HG03060 (cell line): ENCODE measurements at regions not wholly inside any gene's neighbourhood (a gene's known extent, or its start where the extent isn't known, plus 50 kb on each side); places are given as distances from the start of the nearest gene placed in this dataset.

ENCODE experiments used
- ATAC-seq: cut with Tn5 transposase; IDR thresholded peaks from one replicate; pipeline ENCODE4 v1.9.1; 2021; ENCODE audit warnings: low read depth, moderate number of reproducible peaks; ENCODE audit not compliant: unreplicated experiment

DNA sequence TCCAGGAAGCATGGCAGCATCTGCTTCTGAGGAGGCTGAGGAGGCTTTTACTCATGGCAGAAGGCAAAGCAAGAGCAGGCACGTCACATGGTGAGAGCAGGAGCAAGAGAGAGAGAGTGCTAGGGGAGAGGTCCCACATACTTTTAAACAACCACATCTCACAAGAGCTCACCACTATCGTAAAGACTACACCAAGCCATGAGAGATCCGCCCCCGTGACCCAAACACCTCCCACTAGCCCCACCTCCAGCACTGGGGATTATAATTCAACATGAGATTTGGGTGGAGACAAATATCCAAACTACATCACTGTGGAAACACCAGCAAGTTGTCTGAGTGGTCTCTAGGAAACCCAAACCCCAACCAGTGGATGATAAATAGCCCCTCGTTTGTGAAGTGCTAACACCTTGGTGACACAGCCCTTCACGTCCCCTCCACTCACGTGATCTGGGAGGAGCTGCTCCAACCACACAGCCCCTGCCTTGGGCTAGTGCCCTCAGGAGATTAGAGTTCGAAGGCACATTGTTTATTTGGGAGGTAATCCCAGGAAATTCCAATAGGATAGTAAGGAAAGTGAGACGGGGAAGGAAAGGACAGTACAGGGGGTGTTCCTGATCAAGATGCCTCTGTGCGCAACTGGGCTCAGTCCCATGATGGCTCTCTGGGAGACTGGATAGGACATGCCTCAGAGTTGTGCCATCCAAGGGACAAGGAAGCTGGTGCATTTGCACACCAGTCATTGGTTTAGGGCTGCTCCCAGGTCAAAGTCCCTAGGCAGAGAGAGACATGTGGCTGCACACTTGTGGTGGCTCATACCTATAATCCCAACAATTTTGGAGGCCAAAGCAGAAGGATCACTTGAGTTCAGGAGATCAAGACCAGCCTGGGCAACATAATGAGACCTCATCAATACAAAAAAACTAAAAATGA, 80.6 kb upstream of the CTNNB1 start:
- ATAC-seq, result no peak

DNA sequence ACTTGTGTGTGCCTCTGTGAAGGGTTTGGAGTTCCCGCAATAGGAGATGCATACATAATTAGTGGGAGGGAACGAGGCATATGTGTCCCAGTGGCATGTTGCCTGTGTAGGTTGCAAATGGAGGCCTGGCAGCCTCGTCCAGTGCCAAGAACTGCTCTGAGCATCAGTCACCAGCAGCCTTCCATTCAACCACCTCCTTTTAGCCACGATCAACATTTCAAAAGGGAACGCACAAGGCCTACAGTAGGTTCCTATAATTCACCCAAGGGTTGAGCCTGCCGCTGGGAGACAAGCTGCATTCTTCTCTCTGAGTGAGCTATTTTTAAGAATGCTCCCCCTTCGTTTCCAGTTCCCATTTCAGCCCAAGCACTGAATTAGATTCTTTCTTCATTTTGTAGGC, 78.8 kb upstream of the CTNNB1 start:
- no peak for ATAC-seq

DNA sequence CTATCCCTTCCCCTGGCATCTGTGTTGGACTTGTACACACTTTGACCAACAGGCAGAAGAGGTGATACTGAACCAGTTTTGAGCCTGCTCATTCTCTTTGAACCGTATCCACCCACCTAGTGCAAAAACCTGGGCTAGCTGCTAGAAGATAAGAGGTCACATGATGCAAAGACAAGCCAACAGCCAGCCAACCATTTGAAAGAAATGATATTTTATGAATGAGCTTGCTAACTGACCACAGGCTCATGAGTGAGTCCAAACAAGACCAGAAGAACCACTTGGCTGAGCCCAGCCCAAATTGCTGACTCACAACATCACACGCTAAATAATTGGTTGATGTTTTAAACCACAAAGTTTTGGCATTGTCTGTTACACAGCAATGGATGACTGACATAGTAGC, 74.0 kb upstream of the CTNNB1 start:
- no peak for ATAC-seq

DNA sequence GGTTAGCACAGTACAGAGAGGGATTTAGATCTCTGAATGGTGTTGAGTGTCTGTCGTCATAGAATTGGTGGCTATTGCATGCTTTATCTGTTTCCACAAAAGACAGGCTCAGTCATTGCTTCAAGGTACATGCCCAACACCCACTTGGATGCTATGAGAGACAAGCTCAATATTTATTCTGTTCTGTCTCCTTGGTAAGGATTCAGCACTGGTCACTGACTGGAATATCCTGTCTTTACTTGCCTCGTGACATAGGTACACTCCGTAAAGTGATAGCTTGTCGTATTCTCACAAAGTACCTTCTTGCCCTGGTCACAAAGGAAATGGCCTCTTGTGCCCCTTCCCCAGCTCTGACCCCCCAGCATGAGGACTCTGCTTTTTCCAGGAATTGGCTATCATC, 72.8 kb upstream of the CTNNB1 start:
- no peak for ATAC-seq

DNA sequence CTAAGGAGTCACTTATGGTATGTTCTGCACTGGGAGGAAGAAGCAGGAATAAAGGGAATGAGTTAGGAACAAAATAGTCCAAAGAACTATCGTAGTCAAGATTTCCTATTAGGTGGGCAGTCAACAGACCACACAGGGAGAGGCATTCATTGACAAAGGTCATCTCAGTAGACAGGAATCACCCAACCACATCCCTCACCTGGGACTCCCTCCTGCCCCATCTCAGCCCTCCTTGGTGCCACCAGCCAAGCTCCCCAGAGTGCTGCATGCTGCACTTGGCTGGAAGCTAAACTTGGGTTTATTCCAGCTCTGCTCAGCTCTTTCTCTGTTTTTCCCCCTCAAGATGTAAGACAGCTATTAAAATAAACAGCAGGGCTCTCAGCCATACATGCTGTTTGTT, 72.3 kb upstream of the CTNNB1 start:
- ATAC-seq, result no peak

DNA sequence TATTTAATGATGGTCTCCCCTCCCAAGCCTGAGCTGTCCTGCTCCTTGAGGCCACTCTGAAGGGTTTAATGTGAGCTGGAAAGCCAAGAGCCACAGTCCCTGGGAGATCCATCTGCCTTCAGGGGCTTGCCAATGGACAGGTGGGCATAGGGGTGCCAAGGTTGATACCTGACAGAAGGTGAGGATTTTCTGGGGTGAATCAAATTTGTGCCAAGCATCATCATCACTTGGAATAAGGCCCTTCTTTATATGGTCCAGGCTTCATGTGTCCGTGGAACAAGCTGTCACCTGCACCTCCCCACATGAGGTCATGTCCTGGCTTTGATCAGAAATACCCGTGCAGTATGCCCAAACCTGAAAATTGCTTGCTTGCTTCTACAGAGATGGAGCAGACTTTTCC, 71.9 kb upstream of the CTNNB1 start:
- ATAC-seq, result no peak

DNA sequence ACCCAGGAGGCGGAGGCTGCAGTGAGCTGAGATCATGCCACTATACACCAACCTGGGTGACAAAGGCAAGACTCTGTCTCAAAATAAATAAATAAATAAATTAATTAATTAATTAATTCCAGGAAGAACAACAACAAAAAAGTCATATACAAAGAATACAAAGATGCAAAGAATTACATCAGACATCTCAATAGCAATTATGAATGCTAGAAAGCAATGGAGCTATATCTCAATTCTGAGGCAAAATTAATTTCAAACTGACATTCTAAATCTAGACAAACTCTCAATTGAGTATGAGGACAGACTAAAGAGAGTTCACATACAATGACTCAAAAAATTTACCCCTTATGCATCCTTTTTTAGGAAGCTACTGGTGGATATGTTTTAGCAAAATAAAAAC, 69.6 kb upstream of the CTNNB1 start:
- ATAC-seq, result no peak

DNA sequence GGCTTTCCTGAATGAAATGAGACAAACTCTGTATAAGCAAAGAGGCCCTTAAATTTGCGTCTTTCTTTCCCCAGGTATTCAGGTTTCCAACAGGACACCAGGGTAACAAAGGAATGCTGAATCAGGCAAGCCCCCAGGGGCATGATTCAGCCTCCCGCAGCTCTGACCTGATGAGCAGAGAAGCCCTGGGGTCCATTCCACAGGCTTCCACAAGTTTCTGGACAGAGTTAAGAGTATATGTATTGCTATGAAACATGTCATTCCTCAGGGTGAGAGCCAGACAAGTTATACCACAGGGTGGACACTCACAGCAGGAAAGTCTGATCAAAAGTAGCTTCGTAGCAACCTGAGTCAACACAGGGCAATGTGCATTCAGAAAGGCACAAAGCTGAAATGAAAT, 68.1 kb upstream of the CTNNB1 start:
- no peak for ATAC-seq

DNA sequence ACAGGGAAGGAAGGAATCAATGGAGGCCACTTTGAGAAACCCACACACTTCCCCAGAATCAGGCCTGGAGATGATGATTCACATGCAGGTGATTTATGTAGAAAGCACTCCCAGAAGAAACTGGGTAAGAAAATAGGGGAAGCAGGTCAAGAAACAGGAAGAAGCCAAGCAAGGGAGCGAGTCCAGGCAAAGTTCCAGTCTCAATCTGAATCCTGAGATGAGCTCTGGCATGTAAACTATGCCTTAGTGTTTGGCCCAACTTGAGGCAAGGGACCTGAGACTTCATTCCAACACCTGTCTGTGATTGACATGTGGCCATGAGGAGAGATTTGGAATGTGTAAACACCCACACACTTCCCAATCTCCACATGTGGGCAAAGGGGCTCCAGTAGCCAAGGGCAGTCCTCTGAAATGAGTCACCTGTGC, 61.6 kb upstream of the CTNNB1 start:
- no peak for ATAC-seq

DNA sequence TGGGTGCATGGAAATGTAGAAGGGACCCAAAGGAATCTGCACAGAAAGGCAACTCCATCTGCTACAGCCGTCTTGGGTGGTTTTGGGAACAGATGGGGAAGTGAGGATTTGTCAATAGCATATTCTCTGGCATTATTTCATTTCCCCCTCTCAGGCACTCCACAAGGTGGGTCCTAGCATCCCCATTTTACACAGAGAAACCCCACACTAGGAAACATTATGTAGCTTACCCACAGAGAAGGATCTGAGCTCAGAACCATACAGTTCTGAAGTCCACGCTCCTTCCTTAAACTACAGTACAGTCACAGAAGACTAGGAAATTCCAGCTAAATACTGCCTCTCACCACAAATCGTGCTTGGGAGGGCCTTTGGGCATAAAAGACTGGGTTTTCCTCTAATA, 61.2 kb upstream of the CTNNB1 start:
- no peak for ATAC-seq

DNA sequence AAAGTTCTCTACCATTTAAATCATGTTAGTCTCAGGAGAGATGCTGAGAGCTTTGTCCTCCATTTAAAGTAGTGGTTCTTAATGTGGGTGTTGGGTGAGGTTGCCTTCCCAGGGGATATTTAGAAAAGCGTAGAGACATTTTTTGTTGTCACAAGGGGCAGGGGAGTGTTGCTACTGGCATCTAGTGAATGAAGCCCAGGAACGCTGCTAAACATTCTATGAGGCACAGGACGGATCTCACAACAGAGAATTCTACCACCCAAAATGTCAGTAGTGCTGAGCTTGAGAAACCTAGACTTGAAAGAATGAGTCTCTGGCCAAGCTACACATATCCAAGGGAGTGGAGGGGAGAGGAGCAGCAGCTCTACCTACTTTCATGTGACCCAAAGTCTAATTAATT, 60.7 kb upstream of the CTNNB1 start:
- ATAC-seq, result no peak

DNA sequence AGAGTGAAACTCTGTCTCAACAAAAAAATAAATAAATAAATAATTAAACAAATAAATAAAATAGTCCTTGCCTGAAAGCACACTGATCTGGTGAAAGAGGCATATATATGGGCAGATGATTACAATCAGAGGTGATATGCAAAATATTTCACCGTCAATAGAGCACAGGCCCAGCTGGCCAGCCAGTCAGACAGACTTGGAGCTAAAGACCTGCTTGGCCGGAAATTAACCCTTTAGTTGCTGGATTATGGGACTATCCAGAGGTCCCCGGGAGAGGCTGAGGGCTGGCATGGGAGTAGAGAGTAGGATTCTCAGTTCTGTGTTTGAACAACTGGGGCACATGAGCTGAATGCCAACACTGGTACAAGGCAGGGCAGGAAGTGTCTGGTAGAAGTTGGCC, 59.1 kb upstream of the CTNNB1 start:
- ATAC-seq, result no peak

DNA sequence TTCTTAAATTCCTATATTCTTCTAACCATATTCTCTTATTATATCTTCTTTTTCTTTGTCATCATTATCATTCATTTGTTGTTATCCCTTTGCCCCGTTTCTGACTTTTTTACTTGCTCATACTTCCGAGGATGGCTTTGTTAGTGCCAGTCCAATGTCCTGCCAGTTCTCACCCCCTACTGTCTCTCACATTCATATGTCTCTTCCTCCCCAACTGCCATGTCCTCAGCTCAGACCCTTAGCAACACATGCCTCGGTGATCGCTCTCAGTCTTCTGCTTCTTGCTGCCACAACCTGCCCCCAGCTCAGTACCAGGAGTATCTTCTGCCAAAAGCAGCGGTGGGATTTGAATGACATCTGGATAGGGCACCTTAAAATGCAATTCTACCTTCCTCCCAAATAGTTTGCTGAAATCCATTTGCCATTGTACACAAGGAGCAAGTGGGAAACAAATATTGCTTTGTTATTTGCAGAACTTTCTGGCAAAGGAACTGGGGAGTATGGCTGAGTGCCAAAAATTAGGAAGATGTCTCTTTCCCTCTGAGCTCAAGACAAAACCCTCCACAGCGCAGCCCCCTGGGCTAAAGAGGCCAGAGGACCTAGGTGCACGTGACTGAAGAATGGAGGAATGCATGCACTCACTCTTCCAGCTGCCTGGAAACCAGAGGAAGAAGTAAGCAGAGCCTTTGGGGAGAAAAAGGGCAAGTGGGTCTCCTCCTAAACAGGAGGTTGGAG, 57.7 kb upstream of the CTNNB1 start:
- no peak for ATAC-seq

DNA sequence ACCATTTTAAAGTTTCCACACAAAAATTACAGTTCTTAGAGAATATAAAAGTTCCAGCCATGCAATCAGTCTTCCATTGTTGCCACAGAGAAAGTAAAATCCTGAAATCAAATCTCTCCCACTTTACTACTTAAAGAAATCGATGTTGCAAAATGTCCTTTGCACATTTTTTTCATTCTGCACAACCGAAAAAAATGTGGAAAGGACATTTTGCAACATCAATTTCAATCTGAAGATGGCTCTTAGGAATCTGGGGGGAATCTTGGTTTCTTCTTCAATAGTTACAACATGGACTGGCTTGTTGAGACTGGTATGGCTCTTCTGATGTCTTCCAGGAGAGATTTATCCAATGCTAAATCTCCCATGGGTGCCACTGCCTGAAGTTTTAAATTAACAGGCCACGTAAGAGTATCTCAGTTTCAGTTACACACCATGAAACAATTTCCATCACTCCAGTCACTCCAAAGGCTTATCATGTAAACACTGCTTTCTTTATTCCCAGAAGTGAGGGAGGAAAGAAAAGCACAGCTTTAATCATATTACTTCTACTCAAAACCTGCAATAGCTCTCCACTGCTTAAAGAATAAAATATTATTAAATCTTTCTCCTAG, 55.8 kb upstream of the CTNNB1 start:
- no peak for ATAC-seq

DNA sequence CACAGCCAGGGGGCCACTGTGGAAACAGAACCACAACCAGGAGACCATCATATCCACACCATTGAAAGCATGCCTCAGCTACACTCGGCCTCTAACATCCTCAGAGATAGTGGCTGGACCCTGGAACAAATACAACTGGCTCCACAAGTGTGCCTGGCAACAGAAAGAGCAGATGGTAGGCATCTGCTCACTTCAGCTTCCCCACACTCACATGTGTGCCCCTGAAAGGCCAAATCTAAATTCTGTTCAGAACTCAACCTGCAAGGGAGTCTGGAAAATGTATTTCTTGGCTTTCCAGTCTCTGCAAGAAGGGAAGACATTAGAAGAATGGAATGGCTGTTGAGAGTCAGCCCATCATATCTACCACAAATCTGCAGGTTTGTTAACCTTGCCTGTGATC, 54.7 kb upstream of the CTNNB1 start:
- no peak for ATAC-seq

DNA sequence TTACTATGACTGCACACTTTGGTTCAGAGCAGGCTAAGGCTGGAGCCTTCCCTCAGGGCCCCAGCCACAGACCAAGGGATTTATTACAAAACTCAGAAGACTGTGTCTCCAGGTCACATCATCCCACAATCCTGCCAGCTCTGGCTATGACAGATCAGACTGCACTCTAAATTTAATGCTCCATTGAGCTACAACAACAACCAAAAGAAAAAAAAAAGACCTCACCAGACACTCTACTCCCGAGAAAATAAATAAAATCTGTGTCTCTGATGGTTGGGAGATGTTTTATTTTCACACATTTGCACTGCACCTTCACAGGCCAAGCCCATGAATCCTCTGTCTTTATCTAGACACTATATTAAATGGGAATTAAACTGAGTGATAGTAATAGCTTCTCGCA, 50.8 kb upstream of the CTNNB1 start:
- ATAC-seq, result no peak

DNA sequence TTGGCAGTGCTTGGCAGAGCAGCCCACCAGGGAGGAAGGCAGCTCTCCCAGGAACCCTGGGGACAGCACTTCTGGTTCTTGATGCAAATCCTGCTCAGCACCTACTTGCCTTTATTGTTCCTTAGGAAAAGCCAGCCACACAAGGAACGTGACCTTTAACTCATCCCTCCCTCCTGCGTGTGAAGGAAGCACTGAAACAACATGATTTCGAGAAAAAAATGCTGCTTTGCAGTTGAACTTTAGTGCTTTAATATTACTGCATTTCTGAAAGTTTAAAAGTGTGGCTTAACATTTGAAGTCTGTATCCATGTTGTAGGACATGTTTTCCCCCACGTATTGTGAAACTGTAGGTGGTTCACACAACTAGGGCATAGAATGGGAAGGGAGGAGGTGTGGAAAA, 50.4 kb upstream of the CTNNB1 start:
- ATAC-seq, result no peak
